PC-9 (cell line): ENCODE measurements at regions not wholly inside any gene's neighbourhood (a gene's known extent, or its start where the extent isn't known, plus 50 kb on each side); places are given as distances from the start of the nearest gene placed in this dataset.

Source experiments
- CTCF ChIP-seq: fragments of 200-600 bp; sonication (generic); conservative IDR thresholded peaks from 2 replicates; pipeline ENCODE4 v1.6.1; 2017; ENCODE audit warnings: mixed run types, antibody characterized with exemption, mild to moderate bottlenecking, moderate library complexity
- EZH2 ChIP-seq: fragments of 200-600 bp; sonication (generic); IDR thresholded peaks from 2 replicates; pipeline ENCODE4 v1.8.0; 2017; ENCODE audit warnings: antibody characterized with exemption, low read depth

GRCh38 chr1:113255038-113255719 lies 135.1 kb upstream of the MAGI3 start:
- TF ChIP-seq CTCF = no peak
- TF ChIP-seq EZH2 = no peak
